Neuronal stem cell (in vitro differentiated cells): ENCODE measurements at regions not wholly inside any gene's neighbourhood (a gene's known extent, or its start where the extent isn't known, plus 50 kb on each side); places are given as distances from the start of the nearest gene placed in this dataset.
"Not testable (repeated sequence)": the region's sequence is repeated elsewhere in the genome, so short reads cannot be mapped to it uniquely, and the experiment has no call there.

Experiments used
- DNase-seq: peaks from one replicate; pipeline ENCODE4 v3.0.0-alpha.2; 2013; ENCODE audit warnings: low spot score
- H2AFZ ChIP-seq: one replicate; pipeline ENCODE4 v1.6.1; 2013; ENCODE audit warnings: mild to moderate bottlenecking, low read length, inconsistent platforms
- H2AK5ac ChIP-seq: 2 replicates; pipeline ENCODE4 v1.6.1; 2013; ENCODE audit warnings: low read depth, mild to moderate bottlenecking, inconsistent platforms, low read length, moderate library complexity, mixed read lengths
- H2BK120ac ChIP-seq: 2 replicates; pipeline ENCODE4 v1.6.1; 2013; ENCODE audit warnings: low read depth, mild to moderate bottlenecking, inconsistent platforms, low read length, moderate library complexity, mixed read lengths
- H2BK12ac ChIP-seq: one replicate; pipeline ENCODE4 v1.6.1; 2013; ENCODE audit warnings: low read length, inconsistent platforms
- H2BK15ac ChIP-seq: 2 replicates; pipeline ENCODE4 v1.6.1; 2013; ENCODE audit warnings: mild to moderate bottlenecking, low read length, inconsistent platforms, mixed read lengths
- H2BK5ac ChIP-seq: one replicate; pipeline ENCODE4 v1.6.1; 2013; ENCODE audit warnings: inconsistent platforms, mild to moderate bottlenecking, low read length, moderate library complexity
- H3K14ac ChIP-seq: one replicate; pipeline ENCODE4 v1.6.1; 2013; ENCODE audit warnings: low read length, inconsistent platforms
- H3K18ac ChIP-seq: 2 replicates; pipeline ENCODE4 v1.6.1; 2013; ENCODE audit warnings: low read length, inconsistent platforms
- H3K23ac ChIP-seq: 2 replicates; pipeline ENCODE4 v1.6.1; 2013; ENCODE audit warnings: low read depth, mild to moderate bottlenecking, mixed read lengths, low read length, inconsistent platforms; ENCODE audit not compliant: poor library complexity
- H3K27ac ChIP-seq: replicated peaks from 3 replicates; pipeline ENCODE4 v1.5.1; 2013; ENCODE audit warnings: low read length, inconsistent platforms
- H3K27me3 ChIP-seq, 3 experiments: 2 replicates each; pipeline ENCODE4 v1.6.1; 2013; ENCODE audit warnings: low read length in 3 of 3, mild to moderate bottlenecking in 2 of 3, inconsistent platforms in 1 of 3, low read depth in 1 of 3, mixed read lengths in 1 of 3, moderate library complexity in 1 of 3; ENCODE audit not compliant: control insufficient read depth in 3 of 3, insufficient read depth in 3 of 3
- H3K36me3 ChIP-seq, 2 donors: replicated peaks in 1 of 2; 2 replicates each; pipeline ENCODE4 v1.6.1; 2013; ENCODE audit warnings: low read length in 2 of 2; ENCODE audit not compliant: control insufficient read depth in 2 of 2, insufficient read depth in 2 of 2
- H3K4ac ChIP-seq: 2 replicates; pipeline ENCODE4 v1.6.1; 2013; ENCODE audit warnings: inconsistent platforms, mild to moderate bottlenecking, low read length, moderate library complexity
- H3K4me1 ChIP-seq, 2 donors: 1 replicate in 1 of 2; 2 replicates in 1 of 2; pipeline ENCODE4 v1.6.1; 2013; ENCODE audit warnings: low read length in 2 of 2, low read depth in 1 of 2; ENCODE audit not compliant: control insufficient read depth in 2 of 2, insufficient read depth in 1 of 2
- H3K4me2 ChIP-seq: one replicate; pipeline ENCODE4 v1.6.1; 2013; ENCODE audit warnings: mild to moderate bottlenecking, low read length, inconsistent platforms; ENCODE audit not compliant: insufficient read depth, poor library complexity, severe bottlenecking
- H3K4me3 ChIP-seq, 2 donors: 2 replicates each; pipeline ENCODE4 v1.5.1; 2013; ENCODE audit warnings: low read length in 2 of 2, mild to moderate bottlenecking in 2 of 2, inconsistent platforms in 1 of 2, moderate library complexity in 1 of 2
- H3K79me1 ChIP-seq: one replicate; pipeline ENCODE4 v1.6.1; 2013; ENCODE audit warnings: low read depth, mild to moderate bottlenecking, inconsistent platforms, low read length, moderate library complexity
- H3K9ac ChIP-seq: one replicate; pipeline ENCODE4 v1.6.1; 2013; ENCODE audit warnings: mild to moderate bottlenecking, low read depth, low read length, inconsistent platforms; ENCODE audit not compliant: poor library complexity
- H3K9me3 ChIP-seq, 2 donors: replicated peaks in 1 of 2; 2 replicates each; pipeline versions ENCODE3 to v1.6.1; 2013; ENCODE audit warnings: low read length in 2 of 2, mild to moderate bottlenecking in 2 of 2, inconsistent platforms in 1 of 2, low read depth in 1 of 2, mixed read lengths in 1 of 2, moderate library complexity in 1 of 2; ENCODE audit not compliant: control insufficient read depth in 2 of 2, insufficient read depth in 1 of 2
- H4K8ac ChIP-seq: one replicate; pipeline ENCODE4 v1.6.1; 2013; ENCODE audit warnings: low read depth, mild to moderate bottlenecking, inconsistent platforms, low read length, moderate library complexity
- H4K91ac ChIP-seq: one replicate; pipeline ENCODE4 v1.6.1; 2013; ENCODE audit warnings: low read length, low read depth, mild to moderate bottlenecking, inconsistent platforms; ENCODE audit not compliant: poor library complexity
- WGBS, 2 donors: extraction: QIAGEN DNeasy Blood & Tissue Kit; methylation state at CpG; one replicate each; pipeline ENCODE4 v1.1.7; 2013; ENCODE audit warnings: missing lambda C conversion rate in 2 of 2, mixed read lengths in 1 of 2; ENCODE audit not compliant: insufficient read length in 2 of 2, insufficient replicate concordance in 1 of 2; ENCODE audit errors: extremely low coverage in 2 of 2; 5-methylcytosine and 5-hydroxymethylcytosine counted together

- H4K8ac ChIP-seq = no peak overlapping the region
Measured at GRCh38 chr12:14216405-14217294, 148.8 kb upstream of the ATF7IP start.

GRCh38 chr12:14219156-14219555 is 146.3 kb upstream of the ATF7IP start:
- no peak overlapping the region for H2BK15ac ChIP-seq
- no peaks in the 10 kb centered on the region for H3K9me3 ChIP-seq
- no peaks in the 10 kb centered on the region for H3K27me3 ChIP-seq
- DNase-seq = no peak
- H3K18ac ChIP-seq = peak overlapping the region; percentile 59
- WGBS, 2 donors = no CpG with 5 or more reads among the region's 5 CpGs
- H3K4ac ChIP-seq = no peak overlapping the region
- no peaks in the 10 kb centered on the region for H3K79me1 ChIP-seq
- H3K9ac ChIP-seq = no peak overlapping the region
- H3K27ac ChIP-seq = no peak overlapping the region
- no peak overlapping the region for H2BK12ac ChIP-seq
- no peak overlapping the region for H4K8ac ChIP-seq
- no peak overlapping the region for H2BK5ac ChIP-seq
- H2BK120ac ChIP-seq = no peak overlapping the region
- no peak overlapping the region for H3K14ac ChIP-seq
- no peak overlapping the region for H3K4me2 ChIP-seq
- H4K91ac ChIP-seq = no peak overlapping the region
- no peak overlapping the region for H3K23ac ChIP-seq
- no peaks in the 10 kb centered on the region for H3K36me3 ChIP-seq
- no peak overlapping the region for H2AFZ ChIP-seq
- H3K4me1 ChIP-seq = peaks cover 0 to 1% of the 10 kb centered on the region in 2 donors
- no peak overlapping the region for H3K4me3 ChIP-seq
- H2AK5ac ChIP-seq = peak overlapping the region; percentile 47

More at GRCh38 chr12:14216405-14217294, 148.8 kb upstream of the ATF7IP start:
- H3K27me3 ChIP-seq = no peaks in the 10 kb centered on the region
- no peak overlapping the region for H3K4ac ChIP-seq
- no peaks in the 10 kb centered on the region for H3K79me1 ChIP-seq
- H2BK12ac ChIP-seq = no peak overlapping the region
- H2AFZ ChIP-seq = peak overlapping the region; percentile 85
- no peak overlapping the region for H3K4me3 ChIP-seq
- no peak for DNase-seq
- no peak overlapping the region for H4K91ac ChIP-seq
- H3K9me3 ChIP-seq = no peaks in the 10 kb centered on the region
- no peak overlapping the region for H2BK15ac ChIP-seq
- no peak overlapping the region for H3K27ac ChIP-seq
- no peak overlapping the region for H2BK5ac ChIP-seq
- no peak overlapping the region for H3K18ac ChIP-seq
- H3K36me3 ChIP-seq = no peaks in the 10 kb centered on the region
- H2AK5ac ChIP-seq = no peak overlapping the region
- no peak overlapping the region for H3K23ac ChIP-seq
- no CpG with 5 or more reads among the region's 12 CpGs for WGBS, 2 donors
- H3K4me2 ChIP-seq = no peak overlapping the region
- H3K4me1 ChIP-seq = peaks cover 4 to 14% of the 10 kb centered on the region in 2 donors
- no peak overlapping the region for H2BK120ac ChIP-seq
- no peak overlapping the region for H3K9ac ChIP-seq
- no peak overlapping the region for H3K14ac ChIP-seq

- H2AFZ ChIP-seq, H3K9ac ChIP-seq, H2BK120ac ChIP-seq, H3K27me3 ChIP-seq, H3K36me3 ChIP-seq, H3K9me3 ChIP-seq, H3K4me3 ChIP-seq, H3K79me1 ChIP-seq, H3K18ac ChIP-seq, H3K14ac ChIP-seq, DNase-seq, H2BK5ac ChIP-seq, H3K4me2 ChIP-seq, H3K4ac ChIP-seq, H4K8ac ChIP-seq, H3K4me1 ChIP-seq, H2BK15ac ChIP-seq, H4K91ac ChIP-seq, H2BK12ac ChIP-seq, H3K23ac ChIP-seq, H3K27ac ChIP-seq: not testable (repeated sequence)
- no CpG with 5 or more reads among the region's 2 CpGs for WGBS, 2 donors
- H2AK5ac ChIP-seq = peak overlapping the region; percentile 47
Measured at GRCh38 chr12:14219670-14220069, 145.8 kb upstream of the ATF7IP start.

- H2BK12ac ChIP-seq = no peak overlapping the region
- DNase-seq = no peak
- H2BK120ac ChIP-seq = no peak overlapping the region
Measured at GRCh38 chr12:14225064-14225463, 140.4 kb upstream of the ATF7IP start.

More at GRCh38 chr12:14225064-14225463, 140.4 kb upstream of the ATF7IP start:
- WGBS, 2 donors = no CpG with 5 or more reads among the region's 4 CpGs
- no peaks in the 10 kb centered on the region for H3K27me3 ChIP-seq
- no peaks in the 10 kb centered on the region for H3K79me1 ChIP-seq
- no peak overlapping the region for H2AK5ac ChIP-seq
- no peak overlapping the region for H4K91ac ChIP-seq
- H3K14ac ChIP-seq = no peak overlapping the region
- no peak overlapping the region for H2AFZ ChIP-seq
- no peak overlapping the region for H3K4ac ChIP-seq
- H3K4me1 ChIP-seq = no peaks in the 10 kb centered on the region
- H3K27ac ChIP-seq = no peak overlapping the region
- H3K18ac ChIP-seq = no peak overlapping the region
- no peak overlapping the region for H3K23ac ChIP-seq
- no peak overlapping the region for H3K4me2 ChIP-seq
- no peak overlapping the region for H3K9ac ChIP-seq
- H3K4me3 ChIP-seq = no peak overlapping the region
- H3K36me3 ChIP-seq = no peaks in the 10 kb centered on the region
- H2BK5ac ChIP-seq = no peak overlapping the region
- H3K9me3 ChIP-seq = peaks cover 0 to 2% of the 10 kb centered on the region in 2 donors
- no peak overlapping the region for H2BK15ac ChIP-seq
- no peak overlapping the region for H4K8ac ChIP-seq
